ENCODE measurements at regions not wholly inside any gene's neighbourhood (a gene's known extent, or its start where the extent isn't known, plus 50 kb on each side); places are given as distances from the start of the nearest gene placed in this dataset.
"Not testable (repeated sequence)": the region's sequence is repeated elsewhere in the genome, so short reads cannot be mapped to it uniquely, and the experiment has no call there.

DNA sequence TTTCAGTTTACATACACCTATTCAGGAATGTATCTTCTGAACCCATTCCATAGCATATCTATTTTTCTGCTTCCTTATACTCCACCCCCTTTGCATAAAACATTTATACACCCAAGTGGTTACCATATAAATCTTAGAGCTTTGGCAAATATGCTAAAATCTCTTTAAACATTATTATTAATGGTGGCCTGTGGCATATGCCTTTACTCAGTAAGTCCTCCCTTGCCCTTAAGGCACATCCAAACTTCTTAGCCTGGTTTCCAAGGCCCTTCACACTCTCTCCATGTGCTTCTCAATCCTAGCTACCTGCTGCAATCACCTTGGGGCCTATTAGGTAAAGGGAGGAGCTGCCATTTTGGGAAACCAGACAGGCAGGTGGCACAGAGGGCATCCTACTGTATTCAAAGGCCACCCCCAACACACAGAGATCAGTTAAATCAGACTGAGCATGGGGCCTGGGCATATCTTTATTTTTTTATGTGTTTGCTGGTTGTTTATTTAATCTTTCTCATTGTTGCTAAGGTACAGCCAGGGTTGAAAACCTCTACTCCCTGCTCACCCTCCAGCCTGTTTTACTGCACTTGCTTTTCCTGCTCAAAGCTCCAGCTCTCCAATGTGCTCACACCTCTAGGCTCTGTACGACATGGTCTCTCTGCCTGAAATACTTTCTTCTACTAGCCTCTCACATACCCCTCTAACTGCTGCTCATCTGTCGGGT lies 242.8 kb upstream of the HNRNPA3 start:
- DNase-seq (ENCODE audit: low read depth in 2 of 2): no peak

DNA sequence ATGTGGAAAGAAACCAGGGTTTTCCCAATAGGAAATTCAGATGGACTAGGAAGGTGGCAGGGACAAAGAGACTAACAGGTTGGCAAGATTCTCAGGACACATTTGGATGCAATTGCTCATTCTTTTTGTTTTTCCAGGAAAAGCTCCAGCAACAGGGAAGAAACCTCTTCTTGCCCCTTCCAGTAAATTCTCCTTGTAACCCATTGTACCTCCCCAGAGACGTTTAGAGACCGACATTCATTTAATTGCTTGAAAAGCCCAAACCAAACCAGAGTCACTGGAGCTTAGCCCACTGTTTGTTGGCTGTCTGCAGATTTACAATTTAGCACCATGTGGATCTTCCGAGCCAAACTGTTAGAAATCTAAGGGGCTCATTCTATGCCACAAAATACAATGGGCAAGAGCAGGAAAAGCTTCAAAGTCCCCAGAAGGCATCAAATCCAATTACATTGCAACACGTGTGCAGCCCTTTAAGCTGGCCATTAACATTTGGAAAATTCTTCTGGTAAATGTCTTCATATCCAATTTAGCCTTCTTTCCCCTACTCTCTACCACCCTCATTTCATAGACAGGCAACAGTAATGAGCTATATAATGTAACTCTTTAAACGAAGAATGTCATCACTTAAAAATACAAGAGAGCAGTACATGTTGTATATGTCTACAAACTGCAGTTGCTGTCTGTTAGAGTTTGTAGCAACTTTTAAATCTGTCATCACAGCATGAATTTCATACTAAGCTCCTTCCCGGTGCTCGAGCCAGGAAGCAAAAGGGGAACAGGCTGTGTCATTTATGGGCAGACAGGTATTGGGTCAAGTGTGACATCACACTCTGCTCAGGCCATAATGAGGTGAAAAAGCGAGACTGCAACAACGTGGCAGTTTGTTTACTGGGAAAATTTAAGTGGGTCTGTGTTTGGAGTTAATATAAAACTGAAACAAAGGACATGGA lies 235.6 kb upstream of the HNRNPA3 start:
- DNase-seq (ENCODE audit: low read depth in 2 of 2): no peak

DNA sequence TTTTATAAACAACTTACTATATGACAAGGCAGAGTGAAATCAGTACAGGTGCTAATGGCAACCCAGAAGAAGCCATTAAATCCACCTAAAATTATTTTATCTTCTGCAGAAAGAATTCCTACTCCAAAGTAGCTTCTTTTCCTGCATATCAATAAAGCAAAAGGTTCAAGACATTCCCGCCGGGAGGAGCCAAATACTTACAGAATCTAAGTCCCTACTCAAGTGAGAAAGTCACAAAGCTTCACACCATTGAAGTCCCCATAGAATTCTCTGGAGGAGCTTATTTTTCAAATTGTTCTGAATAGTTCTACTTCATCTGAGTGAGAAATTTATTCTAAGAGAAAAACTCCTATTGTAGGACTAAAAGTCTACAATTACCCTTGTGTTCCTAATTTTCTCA lies 233.7 kb upstream of the HNRNPA3 start:
- DNase-seq (ENCODE audit: low read depth in 2 of 2): no peak

DNA sequence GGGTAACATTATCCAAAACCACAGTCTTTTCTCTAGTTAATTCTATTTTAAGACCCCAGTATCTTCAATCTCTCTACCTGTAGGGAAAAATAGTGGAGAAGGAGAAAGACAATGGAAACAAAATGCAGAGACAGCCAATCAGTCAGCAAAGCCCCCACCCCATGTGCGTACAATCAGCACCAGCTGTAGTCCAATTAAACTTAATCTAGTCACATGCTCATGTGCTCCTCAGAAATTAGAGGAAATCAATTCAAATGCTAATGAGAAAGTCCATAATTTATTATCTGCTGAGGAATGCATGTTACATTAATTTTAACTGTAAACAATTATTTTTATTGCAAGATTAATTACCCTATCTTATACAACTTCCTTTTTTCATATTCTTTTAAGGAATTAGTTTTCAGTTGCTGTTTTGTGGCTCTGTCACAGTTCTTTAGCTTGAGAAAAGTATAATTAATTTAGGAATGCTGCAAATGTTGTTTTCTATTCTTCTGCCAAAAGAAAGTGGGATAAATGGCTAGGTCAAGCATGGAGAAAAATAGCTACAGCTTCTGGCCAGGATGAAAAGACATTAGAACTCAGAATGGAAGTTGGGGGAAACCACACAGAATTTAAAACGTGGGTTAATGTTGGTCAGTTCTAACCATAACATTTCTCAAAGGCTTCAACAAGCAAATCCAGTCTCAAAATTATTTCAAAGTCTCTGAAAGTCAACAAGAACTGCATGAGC lies 232.4 kb upstream of the HNRNPA3 start:
- DNase-seq (ENCODE audit: low read depth in 2 of 2): no peak

DNA sequence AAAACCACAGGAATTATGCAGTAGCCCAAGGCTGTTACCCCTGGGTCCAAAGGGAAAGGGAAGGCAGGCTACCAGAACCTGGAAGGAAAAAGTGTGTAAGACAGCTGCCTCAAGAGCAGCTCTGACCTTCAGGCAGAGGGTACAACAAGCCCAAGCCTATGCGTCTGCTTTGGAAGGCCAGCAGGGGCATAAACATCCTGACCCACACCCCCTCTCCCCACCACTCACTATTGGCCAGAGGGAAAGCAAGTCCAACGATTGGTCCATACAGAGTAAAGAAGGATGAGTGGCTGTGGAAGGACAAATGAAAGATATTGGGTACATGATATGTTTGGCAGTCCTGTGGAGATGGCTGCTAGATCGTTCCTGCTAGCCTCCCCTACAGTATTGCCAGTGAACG lies 227.6 kb upstream of the HNRNPA3 start:
- DNase-seq (ENCODE audit: low read depth in 2 of 2): no peak

DNA sequence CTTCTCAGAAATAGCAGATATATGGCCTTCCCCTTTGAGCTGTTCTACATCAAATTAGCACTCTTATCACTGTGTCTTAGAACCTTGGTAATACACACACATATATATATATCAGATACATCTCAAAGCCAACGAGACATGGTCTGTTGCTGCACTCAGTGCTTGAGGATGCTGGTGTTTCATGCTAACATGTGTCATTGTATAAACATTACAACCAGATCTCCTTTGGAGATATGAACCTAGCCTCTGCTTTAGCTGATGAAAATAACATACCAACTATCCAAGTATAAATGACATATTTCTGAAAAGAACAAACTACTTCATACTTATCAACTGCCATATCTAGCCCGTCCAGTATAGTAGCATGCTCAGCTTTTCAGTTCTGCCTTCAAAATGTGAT lies 226.7 kb upstream of the HNRNPA3 start:
- DNase-seq (ENCODE audit: low read depth in 2 of 2): no peak

GRCh38 chr2:176986487-176986886 lies 226.1 kb upstream of the HNRNPA3 start:
- DNase-seq (ENCODE audit: low read depth in 2 of 2): no peak

DNA sequence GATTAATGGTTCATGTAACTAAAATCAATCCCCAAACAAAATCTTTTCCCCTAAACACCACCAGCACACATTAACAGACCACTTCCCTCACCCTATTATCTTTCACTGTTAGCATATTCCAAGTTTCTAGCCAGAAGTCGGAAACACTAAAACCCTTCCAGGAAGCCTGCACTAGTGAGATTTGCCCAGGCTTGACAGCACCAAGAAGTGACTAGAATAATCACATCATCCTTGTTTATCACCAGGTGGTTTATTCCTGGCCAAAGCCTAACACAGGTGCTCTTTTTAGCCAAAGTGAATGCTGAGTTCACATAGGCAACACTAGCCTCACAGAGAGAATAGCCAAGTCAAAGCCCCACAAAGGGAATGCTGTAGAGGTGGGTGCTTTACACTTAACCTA lies 221.2 kb upstream of the HNRNPA3 start:
- no peak for DNase-seq (ENCODE audit: low read depth in 2 of 2)

DNA sequence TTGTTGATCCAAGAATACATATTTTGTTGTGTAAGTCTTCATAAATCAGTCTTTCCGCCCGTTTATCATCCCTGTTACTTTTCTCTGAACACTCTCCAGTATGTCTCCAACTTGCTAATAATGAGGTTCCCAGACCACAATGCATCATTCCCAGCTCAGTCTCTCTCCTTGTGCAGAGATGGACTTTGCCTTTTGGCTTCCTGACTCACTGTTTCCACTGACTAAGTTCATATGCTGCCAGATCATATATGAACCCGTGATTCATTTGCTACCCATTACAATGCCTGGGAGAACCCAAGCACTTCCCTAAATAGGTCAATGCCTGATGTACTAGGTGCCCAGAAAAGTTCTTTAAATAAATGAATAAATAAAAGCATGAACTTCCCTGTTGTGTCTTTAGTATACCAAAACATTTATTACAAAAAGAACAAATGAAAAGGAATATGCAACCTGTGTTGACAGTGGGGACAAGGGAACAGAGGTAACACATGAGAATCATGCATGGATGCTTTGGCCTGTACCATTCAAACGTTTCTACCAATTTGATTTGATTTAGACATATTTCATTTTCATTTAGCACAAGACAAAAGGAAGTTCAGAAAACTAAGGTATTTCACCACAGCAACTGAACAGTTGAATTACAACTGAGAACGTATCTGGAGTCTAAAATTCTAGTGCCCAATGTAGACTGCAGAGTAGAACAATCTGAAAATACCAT lies 215.4 kb upstream of the HNRNPA3 start:
- DNase-seq (ENCODE audit: low read depth in 2 of 2): no peak

DNA sequence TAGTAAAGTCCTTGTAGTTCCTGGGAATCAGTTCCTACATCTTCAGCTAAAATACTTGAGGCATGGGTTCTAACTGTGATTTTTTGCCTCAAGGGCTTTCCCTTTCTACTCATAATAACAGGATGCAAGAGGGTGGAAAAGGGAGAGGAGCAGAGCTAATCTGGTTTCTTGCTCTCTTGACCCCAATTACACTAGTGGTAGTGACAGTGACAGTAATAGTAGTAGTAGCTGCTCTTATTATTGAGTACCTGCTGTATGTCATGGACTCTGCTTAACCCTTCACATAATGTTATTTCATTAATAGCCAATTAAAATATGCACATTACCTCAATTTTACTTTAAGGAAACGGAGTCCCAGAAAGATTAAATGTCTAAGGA lies 214.8 kb upstream of the HNRNPA3 start:
- DNase-seq (ENCODE audit: low read depth in 2 of 2): no peak

- no peak for DNase-seq (ENCODE audit: low read depth in 2 of 2)
These were observed 213.3 kb upstream of the HNRNPA3 start for GRCh38 chr2:176999301-176999700.

DNA sequence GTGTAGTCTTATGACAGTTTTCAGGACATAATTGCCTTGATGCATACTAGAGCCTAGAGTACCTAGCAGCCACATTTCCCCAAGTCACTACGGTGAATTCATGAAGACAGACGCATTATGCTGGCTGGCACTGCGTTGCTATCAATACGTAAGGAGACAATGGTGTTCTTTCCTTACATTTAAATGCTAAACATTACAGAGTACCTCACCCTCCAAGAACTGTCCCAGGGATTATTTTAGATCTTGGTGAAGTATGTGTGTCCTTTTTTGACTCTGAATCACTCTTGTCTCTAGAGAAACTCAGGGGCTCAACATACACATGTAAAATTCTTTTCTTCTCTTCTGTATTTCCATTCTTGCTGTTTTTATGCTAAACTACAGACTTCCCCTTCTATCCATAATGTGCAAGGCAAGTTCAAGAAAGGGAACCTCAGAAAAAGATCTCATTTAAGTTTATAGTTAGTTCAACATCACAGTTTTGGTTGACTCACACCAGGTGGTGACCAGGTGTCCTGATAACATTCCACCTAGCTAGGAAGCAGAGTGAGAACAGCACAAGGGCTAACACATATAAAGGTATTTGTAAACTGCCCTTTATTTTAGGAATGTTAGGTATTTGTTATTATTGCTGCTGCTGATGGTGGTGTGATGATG lies 212.4 kb upstream of the HNRNPA3 start:
- no peak for DNase-seq (ENCODE audit: low read depth in 2 of 2)

GRCh38 chr2:177000715-177001072 lies 211.9 kb upstream of the HNRNPA3 start:
- no peak for DNase-seq (ENCODE audit: low read depth in 2 of 2)

- DNase-seq (ENCODE audit: low read depth in 2 of 2): no peak
These were observed 211.3 kb upstream of the HNRNPA3 start for GRCh38 chr2:177001334-177001733.

DNA sequence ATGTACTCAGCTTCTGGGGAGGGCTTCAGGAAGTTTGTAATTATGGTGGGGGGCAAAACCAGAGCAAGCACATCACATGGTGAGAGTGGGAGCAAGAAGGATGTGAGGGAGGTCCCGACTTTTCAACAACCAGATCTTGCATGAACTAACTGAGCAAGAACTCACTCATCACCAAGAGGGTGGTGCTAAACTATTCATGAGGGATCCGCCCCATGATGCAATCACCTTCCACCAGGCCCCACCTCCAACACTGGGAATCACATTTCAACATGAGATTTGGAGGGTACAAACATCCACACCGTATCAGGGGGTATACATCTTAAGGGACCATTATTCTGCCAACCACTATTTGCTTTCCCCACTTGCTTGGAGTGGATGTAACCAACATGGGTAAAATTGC lies 209.6 kb upstream of the HNRNPA3 start:
- no peak for DNase-seq (ENCODE audit: low read depth in 2 of 2)

DNA sequence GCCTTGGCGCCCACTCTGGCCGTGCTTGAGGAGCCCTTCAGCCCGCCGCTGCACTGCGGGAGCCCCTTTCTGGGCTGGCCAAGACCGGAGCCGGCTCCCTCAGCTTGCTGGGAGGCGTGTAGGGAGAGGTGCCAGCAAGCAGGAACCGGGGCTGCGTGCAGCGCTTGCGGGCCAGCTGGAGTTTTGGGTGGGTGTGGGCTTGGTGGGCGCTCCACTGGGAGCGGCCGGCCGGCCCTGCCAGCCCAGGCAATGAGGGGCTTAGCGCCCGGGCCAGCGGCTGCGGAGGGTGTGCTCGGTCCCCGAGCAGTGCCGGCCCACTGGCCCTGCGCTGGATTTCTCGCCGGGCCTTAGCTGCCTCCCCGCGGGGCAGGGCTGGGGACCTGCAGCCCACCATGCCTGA lies 204.9 kb upstream of the HNRNPA3 start:
- not testable (repeated sequence) for DNase-seq (ENCODE audit: low read depth in 2 of 2)

GRCh38 chr2:177008662-177009061 lies 203.9 kb upstream of the HNRNPA3 start:
- not testable (repeated sequence) for DNase-seq (ENCODE audit: low read depth in 2 of 2)

DNA sequence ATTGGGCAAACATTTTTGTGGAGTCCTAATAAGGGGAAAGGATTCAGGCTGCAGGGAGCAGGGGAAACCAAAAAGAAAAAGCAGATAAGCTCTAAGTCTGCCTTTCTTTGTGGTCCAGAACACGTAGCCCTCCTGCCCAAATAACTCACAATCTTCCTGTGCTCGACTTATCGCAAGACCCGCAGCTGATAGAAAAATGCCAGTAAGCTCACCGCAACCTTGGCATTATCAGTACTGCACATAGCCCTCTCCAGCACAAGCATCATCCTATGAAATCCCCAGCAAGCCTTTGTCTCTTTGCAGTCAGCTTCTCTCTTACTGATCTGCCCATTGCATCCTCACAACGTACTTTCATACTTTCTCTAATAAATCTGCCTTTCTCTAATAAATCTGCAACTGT lies 202.4 kb upstream of the HNRNPA3 start:
- DNase-seq (ENCODE audit: low read depth in 2 of 2): no peak

DNA sequence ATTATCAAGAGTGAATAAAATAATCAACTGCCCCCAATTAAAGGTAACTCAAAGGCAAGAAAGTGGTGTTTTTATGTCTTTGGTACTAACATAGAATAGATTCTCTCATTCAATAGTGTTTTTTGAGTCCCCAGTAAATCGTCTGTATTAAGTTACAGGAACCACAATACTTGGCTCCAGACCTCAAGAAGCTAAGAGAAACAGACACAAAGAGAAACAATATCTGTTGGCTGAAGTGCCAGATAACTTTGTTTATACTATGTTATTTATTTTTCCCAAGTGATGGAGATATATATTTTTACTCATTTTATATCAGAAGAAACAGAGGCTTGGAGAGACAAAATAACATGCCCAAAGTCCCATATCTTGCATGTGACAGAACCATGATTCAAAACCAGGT lies 201.7 kb upstream of the HNRNPA3 start:
- no peak for DNase-seq (ENCODE audit: low read depth in 2 of 2)

DNA sequence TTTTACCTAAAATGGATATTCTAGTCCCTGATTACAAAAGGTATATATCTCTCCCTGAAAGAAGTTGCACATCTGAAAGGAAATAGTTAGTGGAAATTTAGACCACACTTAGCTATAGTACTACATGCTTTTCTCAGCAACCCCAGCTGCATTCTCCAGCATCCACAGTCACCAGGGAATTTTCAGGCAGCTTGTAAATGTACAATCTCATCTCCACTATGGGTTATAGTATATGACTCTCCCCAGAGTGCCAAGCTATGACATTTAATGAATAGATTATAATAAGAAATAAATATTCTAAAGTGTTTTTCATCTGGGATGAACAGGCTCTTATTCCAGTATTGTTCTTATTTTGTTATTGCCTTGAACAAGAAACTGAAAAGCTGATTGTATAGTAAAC lies 197.6 kb upstream of the HNRNPA3 start:
- no peak for DNase-seq (ENCODE audit: low read depth in 2 of 2)

DNA sequence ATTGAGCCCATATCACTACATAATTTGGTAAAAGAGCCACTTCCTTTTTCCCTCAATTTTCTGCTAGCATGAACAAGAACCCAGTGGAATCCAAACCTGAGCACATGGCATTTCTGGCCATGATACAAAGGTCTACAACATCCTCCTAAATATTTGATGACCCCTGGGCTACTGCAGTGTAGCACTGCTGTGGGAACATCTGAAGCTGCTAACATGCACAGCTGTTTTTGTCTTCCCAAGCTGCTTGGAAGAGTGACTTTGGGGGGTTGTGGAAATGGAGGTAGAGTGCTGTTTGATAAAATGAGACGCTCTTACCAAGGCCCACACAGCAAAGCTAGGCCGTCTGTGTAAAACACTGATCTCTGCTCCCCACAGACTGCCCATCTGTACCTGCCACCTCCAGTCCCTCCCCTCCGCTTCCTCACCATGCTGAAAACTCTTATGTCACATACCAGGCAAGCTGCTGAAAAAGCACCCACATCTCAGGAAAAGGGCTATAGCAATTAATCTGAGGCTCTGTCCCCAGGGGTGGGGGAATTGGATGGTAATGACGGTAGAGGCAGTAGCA lies 197.2 kb upstream of the HNRNPA3 start:
- no peak for DNase-seq (ENCODE audit: low read depth in 2 of 2)
